GM12878 (cell line): ENCODE measurements at regions not wholly inside any gene's neighbourhood (a gene's known extent, or its start where the extent isn't known, plus 50 kb on each side); places are given as distances from the start of the nearest gene placed in this dataset.

ENCODE experiments used
- ASH2L ChIP-seq: fragments of 300-600, 200-600 bp; sonication (generic); IDR thresholded peaks from 2 replicates; pipeline ENCODE4 v1.6.1; 2017; ENCODE audit warnings: low read depth, mild to moderate bottlenecking, borderline replicate concordance
- CTCF ChIP-seq, 3 experiments: IDR thresholded peaks in 2 of 3; conservative IDR thresholded peaks in 1 of 3; 2 replicates each; pipeline ENCODE4 v1.5.1; 2011; ENCODE audit warnings: low read depth in 3 of 3, low read length in 3 of 3, mild to moderate bottlenecking in 3 of 3, control low read depth in 2 of 3, moderate library complexity in 2 of 3, inconsistent platforms in 1 of 3, mixed read lengths in 1 of 3; ENCODE audit not compliant: control insufficient read depth in 2 of 3, insufficient read depth in 1 of 3; ENCODE audit errors: extremely low read depth in 1 of 3
- FOS ChIP-seq: IDR thresholded peaks from 3 replicates; pipeline ENCODE4 v1.6.1; 2011; ENCODE audit warnings: borderline replicate concordance; ENCODE audit not compliant: insufficient read length; ENCODE audit errors: extremely low read depth
- FOXM1 ChIP-seq: IDR thresholded peaks from 2 replicates; pipeline ENCODE4 v1.6.1; 2012; ENCODE audit warnings: low read depth, mild to moderate bottlenecking, inconsistent platforms, low read length, moderate library complexity
- RCOR1 ChIP-seq: conservative IDR thresholded peaks from 2 replicates; pipeline ENCODE4 v1.6.1; 2012; ENCODE audit warnings: low read depth, low read length, improper control_type of control experiment
- SREBF2 ChIP-seq: IDR thresholded peaks from 2 replicates; pipeline ENCODE4 v1.6.1; 2012; ENCODE audit warnings: mild to moderate bottlenecking, low read length
- ZNF622 ChIP-seq: fragments of 450-650 bp; IDR thresholded peaks from 2 replicates; pipeline ENCODE4 v1.6.1; 2017; ENCODE audit warnings: mild to moderate bottlenecking, inconsistent platforms

GRCh38 chr5:40240671-40241070, 439.0 kb upstream of the PTGER4 start:
- TF ChIP-seq ASH2L (no peak), RCOR1 (no peak), ZNF622 (no peak), SREBF2 (no peak), FOS (no peak), CTCF (IDR thresholded peaks at IDR 0.05 in 2 of 3, conservative IDR thresholded peaks at IDR 0.05 in 1 of 3; ENCODE audit: control insufficient read depth in 2 of 3, extremely low read depth in 1 of 3, insufficient read depth in 1 of 3, low read depth in 3 of 3, low read length in 3 of 3) (no peak), FOXM1 (no peak)
